CD4-positive, alpha-beta T cell treated with Interleukin-12 subunit alpha and Interleukin-12 subunit beta, for 1 hour (primary cell): ENCODE measurements at regions not wholly inside any gene's neighbourhood (a gene's known extent, or its start where the extent isn't known, plus 50 kb on each side); places are given as distances from the start of the nearest gene placed in this dataset.
"Not testable (repeated sequence)": the region's sequence is repeated elsewhere in the genome, so short reads cannot be mapped to it uniquely, and the experiment has no call there.

Source experiments
- DNase-seq: peaks from one replicate; pipeline ENCODE4 v3.0.0-alpha.2; 2020

DNA sequence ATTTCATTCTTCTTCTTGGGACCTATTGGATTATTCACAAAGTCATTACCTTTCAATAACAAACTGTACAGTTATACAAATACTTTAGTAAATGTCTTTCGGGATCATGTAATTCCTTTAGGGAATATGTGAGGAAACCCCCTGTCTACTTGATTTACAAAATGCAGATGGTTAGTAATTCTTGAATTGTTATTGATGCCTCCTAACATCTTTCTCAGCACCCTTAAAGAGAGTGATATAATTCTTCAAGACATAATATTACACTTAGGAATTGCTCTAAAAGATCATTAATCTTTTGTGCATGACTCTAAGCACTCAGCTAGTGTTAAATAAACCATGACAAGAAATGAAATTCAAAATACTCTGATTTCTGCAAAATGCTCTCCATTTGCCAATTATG is 988.1 kb upstream of the HS3ST1 start:
- DNase-seq = no peak

- no peak for DNase-seq
Observed at GRCh38 chr4:12414181-12414812, 985.6 kb upstream of the HS3ST1 start.

DNA sequence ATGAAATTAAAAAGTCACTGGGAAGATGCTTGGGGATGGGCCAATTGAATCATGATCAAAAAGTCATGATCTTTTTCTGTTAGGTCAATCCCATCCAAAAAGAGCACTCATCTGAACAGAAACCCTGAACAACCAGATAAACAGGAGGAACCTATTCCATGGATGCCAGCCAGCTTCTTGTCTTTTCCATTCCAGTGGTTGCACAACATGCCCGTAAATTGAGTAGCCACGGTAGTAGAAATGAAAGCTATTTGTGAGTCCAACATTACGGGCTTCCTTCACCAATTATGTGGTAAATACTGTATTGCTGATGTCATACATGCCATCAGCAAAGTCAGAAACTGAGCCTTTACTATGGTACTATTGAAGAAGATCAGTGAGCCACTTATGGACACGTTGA is 982.4 kb upstream of the HS3ST1 start:
- no peak for DNase-seq

DNA sequence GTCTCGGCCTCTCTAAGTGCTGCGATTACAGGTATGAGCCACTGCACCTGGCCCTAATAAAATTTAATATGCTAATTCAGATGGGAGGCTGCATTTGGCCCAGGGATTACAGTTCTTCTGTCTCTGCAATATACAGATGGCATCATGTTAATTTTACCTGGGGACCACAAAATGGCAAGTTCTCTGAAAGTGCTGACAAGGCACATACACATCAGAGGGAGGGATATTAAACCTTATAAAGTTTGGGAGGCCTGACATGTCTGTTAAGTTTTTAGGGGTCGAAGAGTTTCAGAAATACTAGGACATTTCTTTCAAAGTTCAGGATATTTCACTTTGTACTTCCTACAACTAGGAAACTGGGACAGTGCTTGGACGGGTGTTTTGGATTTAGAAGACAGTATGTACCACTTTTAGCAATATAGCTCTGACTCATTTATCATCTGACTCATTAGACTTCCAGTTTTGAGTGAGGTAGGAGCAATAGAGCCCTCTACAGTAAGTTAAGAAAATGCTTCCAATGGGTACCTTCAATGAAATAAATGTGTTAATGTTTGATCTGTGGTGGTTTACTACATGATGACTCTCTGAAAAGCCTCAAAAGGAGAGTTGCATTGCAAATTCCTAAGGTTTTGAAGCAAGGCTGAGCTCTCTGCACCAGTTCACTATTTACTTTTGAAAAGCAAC is 981.0 kb upstream of the HS3ST1 start:
- no peak for DNase-seq

- DNase-seq = no peak
Observed at GRCh38 chr4:12408364-12408763, 979.7 kb upstream of the HS3ST1 start.

DNA sequence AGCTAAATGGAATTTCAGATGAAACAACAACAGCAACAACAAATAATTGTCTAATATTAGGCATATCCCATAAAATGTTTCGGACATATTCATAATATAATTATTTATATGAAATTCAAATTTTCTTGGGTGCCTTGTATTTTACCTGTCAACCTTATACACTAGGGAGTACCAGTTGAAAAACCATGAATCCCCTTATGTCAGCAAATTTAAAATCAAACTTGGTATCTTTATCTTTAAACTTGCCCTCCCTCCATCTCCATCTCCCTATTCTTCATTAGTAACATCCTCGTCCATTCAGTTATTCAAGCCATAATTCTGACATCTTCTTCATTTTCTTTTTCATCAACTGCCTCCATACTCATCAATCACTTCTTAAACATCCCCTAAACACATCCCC is 974.5 kb upstream of the HS3ST1 start:
- DNase-seq = no peak

GRCh38 chr4:12399781-12400180 is 971.1 kb upstream of the HS3ST1 start:
- DNase-seq = no peak

DNA sequence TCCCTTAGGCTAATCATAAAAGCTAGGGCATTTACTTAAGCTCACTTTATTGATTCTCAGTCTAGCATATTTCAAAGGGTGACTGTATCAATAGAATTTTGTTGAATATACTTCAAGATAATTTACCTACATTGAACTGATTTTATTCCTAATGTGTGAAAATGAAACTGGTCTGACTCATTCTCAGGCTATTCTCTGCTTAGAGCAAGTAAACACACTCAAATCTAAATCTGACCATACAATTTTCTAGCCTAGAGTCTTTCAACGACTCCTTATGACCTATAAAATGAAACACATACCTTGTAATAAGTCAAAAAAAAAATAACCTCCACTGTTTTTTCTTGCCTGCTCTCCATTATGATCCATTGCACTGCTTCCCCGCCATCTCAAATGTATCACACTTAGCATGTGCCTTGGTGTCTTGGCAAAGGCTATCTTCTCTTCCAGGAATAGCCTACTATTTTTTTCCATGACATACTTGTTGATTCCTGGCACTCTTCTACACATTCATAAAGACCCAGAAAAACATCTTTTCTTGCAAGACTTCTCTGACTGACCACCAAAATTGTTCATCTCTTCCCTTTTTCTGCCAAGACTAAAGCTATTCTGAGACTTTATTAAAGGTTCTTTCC is 965.1 kb upstream of the HS3ST1 start:
- no peak for DNase-seq

DNA sequence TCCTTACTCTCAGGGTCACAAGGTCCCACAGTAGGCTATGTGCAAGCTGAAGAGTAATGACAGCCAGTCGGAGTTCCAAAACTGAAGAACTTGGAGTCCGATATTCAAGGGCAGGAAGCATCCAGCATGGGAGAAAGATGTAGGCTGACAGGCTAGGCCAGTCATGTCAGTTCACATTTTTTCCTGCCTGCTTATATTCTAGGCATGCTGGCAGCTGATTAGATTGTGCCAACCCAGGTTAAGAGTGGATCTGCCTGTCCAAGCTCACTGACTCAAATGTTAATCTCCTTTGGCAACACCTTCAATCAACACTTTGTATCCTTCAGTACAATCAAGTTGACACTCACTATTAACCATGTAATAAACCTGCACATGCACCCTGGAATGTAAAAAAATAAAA is 960.9 kb upstream of the HS3ST1 start:
- DNase-seq = no peak

- no peak for DNase-seq
Observed at GRCh38 chr4:12382567-12382966, 953.9 kb upstream of the HS3ST1 start.

- no peak for DNase-seq
Observed at GRCh38 chr4:12379191-12379590, 950.5 kb upstream of the HS3ST1 start.

- DNase-seq = no peak
Observed at GRCh38 chr4:12375805-12376204, 947.1 kb upstream of the HS3ST1 start.

GRCh38 chr4:12365869-12366268 is 937.2 kb upstream of the HS3ST1 start:
- DNase-seq = not testable (repeated sequence)

DNA sequence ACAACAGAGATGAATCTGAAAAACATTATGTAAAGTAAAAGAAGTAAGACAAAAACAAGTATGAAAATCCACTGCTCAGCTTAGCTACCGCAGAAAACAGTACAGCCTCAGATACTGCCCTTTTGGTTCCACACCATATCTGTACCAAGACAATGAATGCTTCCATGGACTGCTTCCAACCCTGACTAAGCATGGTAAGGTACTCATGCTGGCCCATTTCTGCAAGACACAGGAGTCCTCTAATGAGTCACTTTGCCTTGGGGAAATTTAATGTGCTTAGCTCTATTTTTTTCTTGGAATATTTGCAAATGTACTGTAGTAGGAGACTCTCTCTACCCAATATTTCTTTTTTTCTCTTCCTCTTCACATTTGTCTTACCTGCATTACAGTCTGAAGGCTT is 931.7 kb upstream of the HS3ST1 start:
- no peak for DNase-seq

GRCh38 chr4:12359420-12359819 is 930.7 kb upstream of the HS3ST1 start:
- no peak for DNase-seq

DNA sequence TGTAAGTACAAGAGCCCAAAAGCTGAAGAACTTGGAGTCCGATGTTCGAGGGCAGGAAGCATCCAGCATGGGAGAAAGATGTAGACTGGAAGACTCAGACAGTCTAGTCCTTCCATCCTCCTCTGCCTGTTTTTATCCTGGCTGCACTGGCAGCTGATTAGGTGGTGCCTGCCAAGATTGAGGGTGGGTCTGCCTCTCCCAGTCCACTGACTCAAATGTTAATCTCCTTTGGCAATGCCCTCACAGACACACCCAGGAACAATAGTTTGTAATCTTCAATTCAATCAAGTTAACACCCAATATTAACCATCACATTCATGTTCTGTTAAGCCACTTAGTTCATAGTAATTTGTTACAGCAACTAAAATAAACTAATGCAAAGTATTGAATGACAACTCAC is 904.4 kb upstream of the HS3ST1 start:
- not testable (repeated sequence) for DNase-seq

- DNase-seq = no peak
Observed at GRCh38 chr4:12324965-12325364, 896.3 kb upstream of the HS3ST1 start.

DNA sequence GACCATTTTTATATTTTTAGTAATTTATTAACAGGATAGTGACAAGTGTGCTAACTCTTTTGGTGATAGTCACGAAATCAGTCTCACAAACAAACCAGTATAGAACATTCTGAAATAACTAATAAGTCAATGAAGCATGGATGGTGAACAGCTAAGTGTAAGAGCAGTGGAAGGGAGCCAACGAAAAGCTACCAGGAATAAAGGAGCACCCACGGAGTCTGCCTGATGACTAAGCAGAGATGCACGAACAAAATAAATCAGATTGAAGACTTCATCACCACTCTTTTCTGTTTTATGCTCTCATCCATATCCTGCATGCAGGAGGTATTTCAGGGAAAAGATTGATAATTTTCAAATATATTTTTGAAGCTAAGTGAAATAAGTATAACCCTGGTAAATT is 891.1 kb upstream of the HS3ST1 start:
- no peak for DNase-seq

DNA sequence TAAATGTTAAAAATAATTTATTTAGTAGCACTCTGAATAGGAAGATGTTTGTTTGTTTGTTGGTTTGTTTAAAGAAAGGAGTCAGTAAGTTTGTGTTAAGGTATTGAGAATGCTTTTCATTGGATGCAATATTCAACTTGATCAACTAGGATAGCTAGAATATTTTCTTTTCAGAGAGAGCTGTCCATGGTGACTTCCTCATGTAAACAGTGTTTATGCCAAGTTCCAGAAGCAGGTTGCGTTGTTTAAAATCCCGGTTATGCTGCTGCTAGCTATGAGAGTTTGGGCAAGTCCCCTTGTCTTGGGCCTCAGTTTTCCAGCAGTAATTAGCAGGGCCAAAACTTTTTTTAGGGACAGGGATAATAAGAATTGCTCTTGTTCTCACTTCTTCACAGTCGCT is 876.2 kb upstream of the HS3ST1 start:
- no peak for DNase-seq

GRCh38 chr4:12296366-12296765 is 867.7 kb upstream of the HS3ST1 start:
- DNase-seq = no peak

GRCh38 chr4:12293906-12294525 is 865.3 kb upstream of the HS3ST1 start:
- no peak for DNase-seq

DNA sequence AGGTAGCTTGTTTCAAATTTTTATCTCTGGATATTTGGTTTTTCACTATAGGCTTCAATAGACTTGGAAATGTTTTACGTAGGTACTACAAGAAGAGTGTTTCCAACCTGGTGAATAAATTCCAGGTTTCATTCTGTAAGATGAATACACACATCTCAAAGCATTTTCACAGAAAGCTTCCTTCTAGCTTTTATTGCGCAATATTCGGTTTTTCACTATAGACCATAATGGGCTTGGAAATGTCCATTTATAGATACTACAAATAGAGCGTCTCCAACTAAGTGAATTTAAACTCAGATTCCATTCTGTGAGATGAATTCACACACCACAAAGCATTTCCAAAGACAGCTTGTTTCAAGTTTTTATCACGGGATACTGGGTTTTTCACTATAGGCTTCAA is 857.7 kb upstream of the HS3ST1 start:
- no peak for DNase-seq

- no peak for DNase-seq
Observed at GRCh38 chr4:12270546-12270945, 841.9 kb upstream of the HS3ST1 start.

DNA sequence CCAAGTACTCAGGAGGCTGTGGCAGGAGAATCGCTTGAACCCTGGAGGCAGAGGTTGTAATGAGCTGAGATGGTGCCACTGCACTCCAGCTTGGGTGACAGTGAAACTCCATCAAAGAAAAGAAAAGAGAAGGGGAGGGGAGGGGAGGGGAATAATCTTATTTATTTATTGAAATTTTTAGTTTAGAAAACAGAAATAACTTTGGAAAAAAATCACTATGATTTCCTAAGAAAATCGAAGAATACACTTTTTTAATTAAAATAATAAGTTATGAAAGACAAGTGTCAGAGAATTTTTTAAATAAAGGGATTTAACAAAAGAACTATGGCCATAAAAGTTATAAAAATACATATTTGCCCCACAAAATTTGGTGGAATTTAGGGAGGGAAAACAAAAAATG is 836.9 kb upstream of the HS3ST1 start:
- DNase-seq = no peak
